OCI-M1 (cell line): ENCODE measurements at regions not wholly inside any gene's neighbourhood (a gene's known extent, or its start where the extent isn't known, plus 50 kb on each side); places are given as distances from the start of the nearest gene placed in this dataset.
"Not testable (repeated sequence)": the region's sequence is repeated elsewhere in the genome, so short reads cannot be mapped to it uniquely, and the experiment has no call there.

Experiments used
- DNase-seq: peaks from one replicate; lab custom pipeline; 2025; lab: John Stamatoyannopoulos, UW

DNA sequence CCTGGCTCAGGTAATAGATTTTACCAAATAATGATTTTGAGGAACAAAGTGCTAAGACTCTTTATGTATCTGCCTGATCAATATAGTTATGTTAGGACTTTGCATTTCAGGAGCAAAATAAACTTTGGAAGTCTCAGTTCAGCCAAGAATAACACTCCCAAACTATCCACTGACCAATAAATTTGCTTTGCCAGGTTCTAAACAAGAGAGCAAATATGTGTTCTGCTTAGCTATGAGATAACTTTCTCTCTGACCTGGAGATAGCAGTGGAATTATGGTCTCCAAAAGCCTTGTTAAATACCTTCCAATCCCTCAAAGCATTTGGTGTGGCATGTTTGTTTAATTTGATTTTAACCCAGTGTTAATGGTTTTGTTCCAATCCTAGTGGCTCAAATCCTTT, 1541.1 kb downstream of the FAM181B start:
- no peak for DNase-seq

DNA sequence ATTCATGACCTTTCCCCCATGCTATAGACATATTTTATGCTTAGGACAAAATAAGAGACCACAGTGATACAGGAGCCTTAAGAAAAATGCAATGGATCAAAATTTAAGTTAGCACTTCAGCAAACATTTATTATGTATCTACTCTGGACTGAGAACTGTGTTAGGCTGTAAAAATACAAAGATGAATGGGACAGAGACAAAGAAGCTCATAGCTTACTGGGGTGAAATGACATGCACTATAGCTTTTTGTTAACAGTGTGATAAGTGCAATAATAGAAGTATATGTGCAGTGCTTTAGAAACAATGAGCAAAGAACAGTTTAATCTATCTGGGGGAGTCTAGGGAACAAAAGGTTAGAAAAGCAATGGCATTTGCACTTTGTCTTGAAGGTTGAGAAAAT, 1543.1 kb downstream of the FAM181B start:
- DNase-seq: no peak

DNA sequence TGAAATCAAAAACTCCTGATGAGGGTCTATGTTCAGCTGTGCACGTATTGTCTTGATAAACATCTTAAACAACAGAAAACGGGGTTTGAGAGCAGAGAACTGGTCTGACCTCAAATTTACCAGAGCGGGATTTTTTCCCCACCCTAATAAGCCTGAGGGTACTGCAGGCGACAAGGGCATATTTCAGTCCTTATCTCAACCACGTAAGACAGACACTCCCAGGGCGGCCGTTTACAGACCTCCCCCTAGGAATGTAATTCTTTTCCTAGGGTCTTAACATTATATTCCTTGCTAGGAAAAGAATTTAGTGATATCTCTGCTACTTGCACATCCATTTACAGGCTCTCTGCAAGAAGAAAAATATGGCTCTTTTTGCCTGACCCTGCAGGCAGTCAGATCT, 1546.6 kb downstream of the FAM181B start:
- DNase-seq: not testable (repeated sequence)

DNA sequence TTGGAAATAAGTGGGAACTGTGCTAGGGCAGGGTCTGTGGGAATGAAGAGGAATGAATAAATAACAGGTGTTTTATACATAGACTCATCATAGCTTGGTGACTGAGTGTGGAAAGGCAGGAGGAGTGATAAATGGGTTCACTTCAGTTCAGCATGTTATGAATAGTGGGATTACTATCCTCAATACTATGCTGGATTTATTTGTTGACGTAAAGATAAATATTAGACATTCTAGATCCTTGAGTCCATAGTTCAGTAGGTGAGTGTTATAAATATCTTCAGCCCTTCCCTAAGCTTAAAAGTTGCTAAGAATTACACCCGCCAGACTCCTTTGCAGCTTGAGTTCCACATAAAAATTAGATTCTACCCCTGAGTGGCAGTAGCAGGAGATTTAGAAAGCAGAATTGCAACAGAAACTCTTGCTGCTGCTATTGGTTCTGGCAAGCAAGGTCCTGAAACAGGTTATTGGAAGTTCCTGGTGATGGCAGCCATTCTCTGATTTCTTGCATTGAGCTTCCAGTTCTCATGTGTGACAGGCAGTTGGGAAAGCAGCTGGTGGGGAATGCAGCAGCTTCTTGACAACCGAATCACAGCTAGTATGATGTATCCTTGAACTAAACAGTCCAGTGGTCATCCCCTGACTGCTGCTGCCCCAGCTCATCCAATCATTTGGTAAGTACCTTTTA, 1558.9 kb downstream of the FAM181B start:
- no peak for DNase-seq

DNA sequence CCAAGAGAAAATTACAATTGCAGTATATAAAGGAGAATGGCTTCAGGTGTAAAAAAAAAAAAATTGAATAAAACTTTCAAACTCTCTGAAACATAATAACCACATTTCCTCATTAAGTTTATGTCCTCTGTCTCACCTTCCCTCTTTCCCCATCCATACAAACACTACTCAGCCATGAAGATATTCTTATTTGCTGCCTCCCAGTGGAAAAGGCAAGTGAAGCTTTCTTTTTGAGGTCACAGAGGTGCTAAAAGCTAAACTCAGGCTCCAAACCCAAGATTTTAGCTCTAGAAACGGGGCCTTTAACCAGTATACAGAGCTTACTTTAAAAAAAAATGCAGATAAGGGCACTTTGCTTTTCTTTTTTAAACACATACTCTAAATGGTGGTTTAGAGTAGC, 1568.5 kb downstream of the FAM181B start:
- peak; percentile 75 for DNase-seq

DNA sequence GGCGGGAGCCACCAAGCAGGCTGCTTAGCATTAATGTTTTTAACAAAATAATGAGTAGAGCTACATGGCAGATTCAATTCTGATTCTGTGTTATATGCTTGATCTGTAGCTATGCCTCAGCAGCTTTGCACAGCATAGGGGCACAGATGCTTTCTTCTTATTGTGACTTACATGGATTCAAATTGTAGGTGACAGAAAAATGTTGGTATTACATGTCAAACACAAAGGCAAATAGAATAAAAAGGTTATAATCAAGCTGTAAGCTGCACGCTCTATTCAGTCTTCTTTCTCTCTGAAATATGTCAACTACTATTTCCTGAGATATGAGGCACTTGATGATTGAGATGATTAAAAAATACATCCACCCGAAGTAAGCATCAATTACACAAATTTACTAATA, 1573.8 kb downstream of the FAM181B start:
- no peak for DNase-seq

DNA sequence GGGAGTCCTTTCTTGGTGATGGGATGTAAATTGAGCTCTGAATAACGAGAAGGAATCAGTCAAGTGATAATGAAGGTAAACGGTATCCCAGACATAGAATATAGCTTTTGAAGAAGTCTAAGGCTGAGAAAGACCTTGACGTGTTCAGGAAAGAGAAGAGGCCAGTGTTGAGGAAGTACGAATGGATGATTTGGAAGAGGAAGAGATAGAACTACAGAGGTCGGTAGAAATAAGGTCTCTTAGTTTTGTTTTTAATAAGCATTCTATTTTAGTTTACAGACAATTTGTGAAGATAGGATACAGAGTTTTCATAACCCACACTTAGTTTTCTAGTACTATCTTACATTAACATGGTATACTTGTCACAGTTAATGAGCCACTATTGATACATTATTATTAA, 1598.1 kb downstream of the FAM181B start:
- DNase-seq: no peak

DNA sequence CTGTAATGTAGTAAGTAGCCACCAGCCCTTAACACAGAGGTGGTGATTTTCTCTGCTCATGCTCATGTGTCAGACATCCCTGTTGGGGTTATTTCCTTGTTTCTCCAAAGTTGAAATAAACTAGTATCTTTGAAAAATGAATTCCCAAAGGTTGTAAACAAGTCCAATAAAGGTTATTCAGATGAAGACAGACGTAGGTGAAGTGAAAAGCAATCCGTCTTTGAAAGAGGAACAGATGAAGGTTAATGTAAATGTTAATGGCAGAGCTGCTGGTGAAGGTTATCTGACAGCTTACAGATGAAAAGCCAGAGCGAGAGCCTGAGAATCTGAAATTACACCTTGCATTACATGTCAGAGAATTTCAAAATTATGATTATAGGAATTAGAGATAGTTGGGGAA, 1604.0 kb downstream of the FAM181B start:
- no peak for DNase-seq

DNA sequence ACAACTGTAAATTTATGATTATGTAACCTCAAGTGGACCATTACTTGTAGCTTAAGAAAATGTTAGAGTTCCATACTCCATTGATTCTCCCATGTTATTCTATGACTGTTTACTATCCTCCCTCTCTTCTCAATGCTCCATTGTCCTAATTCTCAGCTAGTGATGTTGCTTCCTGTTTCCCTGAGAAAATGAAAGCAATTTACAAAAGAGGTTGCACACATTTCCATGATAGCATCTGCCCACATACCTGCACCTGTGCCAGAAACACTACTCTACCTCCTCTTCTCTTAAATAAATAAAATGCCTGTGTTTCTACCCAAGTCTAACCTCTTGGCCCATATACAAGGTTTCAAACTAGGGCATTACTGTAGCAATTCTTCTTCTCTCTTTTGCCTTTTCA, 1620.9 kb downstream of the FAM181B start:
- DNase-seq: peak; percentile 57

DNA sequence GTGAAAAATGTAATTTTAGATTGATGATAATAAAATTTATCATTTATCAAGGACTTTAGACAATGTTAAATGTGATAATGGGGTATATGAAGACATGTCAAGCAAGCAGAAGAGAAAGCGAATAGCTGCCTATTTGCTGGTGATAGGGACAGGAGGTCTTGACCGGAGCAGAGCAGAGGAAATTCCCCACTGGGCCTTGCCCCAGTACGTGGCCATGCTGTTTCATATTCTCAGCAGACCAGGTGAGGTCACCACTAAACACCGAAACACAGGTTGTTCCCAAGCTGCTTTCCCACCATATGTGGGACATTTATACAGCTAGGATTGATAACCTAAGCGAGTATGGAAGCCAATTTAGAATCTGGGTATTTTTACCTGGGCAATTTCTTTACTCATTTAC, 1629.6 kb downstream of the FAM181B start:
- no peak for DNase-seq

DNA sequence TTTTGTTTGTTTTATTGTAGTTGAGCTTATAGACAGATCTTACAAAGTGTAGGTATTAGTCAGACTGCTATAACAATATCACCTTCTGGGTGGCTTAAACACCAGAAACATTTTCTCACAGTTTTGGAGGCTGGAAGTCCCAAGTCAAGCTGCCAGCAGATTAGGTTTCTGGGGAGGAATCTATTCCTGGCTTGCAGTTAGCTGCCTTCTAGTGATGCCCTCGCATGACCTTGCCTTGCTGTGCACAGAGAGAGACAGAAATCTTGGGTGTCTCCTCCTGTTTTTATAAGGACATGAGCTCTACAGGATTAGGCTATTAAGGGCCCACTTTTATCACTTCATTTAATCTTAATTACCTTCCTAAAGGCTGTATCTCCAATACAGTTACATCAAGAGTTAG, 1635.2 kb downstream of the FAM181B start:
- no peak for DNase-seq

DNA sequence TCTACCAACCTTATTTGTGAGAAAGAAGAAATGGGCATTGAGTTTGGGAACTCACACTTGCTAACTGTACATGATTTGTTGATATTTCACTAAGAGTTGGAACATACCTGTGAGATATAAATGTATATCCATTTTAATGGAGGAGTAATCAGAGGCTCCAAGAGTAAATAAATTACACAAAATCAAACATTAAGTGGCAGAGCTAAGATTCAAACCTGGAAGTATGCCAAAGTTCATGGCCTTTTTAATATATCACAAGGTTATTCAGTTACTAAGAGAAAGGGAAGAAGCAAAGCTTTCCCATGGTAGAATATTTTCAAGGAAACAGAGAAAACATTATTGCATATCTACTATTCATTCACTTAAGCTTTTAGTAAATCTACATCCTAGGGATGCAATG, 1641.1 kb downstream of the FAM181B start:
- no peak for DNase-seq

DNA sequence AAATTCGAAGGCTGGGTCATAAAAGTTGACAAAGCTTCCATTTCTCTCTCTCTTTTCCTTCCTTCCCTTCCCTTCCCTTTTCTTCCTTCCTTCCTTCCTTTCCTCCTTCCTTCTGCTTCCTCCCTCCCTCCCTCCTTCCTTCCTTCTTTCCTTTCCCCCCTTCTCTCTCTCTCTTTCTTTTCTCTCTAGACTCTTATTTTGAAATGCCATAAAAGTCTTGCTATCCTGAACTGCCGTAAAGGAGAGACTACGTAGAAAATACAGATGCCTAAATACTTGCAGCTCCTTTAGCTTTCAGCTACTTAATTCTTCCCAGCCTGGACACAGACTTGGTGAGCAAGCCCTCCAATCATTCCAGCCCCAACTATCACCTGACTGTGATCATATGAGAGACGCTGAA, 1644.4 kb downstream of the FAM181B start:
- DNase-seq: no peak

DNA sequence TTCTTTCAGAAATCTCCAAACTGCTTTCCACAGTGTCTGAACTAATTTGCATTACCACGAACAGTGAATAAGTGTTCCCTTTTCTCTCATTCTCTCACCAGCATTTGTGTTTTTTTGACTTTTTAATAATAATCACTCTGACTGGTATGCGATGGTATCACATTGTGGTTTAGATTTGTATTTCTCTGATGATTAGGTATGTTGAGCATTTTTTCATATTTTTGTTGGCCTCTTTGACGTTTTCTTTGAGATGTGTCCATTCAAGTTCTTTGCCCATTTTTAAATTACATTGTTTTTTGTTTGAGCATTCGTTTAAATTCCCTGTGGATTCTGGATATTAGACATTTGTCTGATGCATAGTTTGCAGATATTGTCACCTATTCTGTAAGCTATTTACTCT, 1639.6 kb upstream of the TENM4 start:
- no peak for DNase-seq

DNA sequence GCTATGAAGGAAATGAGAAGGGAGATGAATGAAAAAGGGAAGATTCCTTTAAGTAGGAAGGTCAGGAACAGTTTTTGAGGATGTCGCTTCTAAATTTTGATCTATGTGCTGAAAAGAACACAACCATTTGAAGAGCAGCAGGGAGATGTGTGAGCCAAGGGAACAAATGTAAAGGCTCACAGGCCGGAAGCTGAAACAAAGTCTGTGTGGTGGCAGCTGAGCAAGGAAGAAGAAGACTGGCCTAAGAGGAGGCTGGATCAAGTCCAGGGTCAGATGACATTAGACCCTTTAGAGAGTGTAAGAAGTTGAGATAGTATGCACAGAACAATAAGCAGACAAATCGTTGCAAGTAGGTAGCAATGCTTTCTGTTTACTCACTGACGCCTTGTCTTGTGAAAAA, 1631.4 kb upstream of the TENM4 start:
- DNase-seq: no peak

DNA sequence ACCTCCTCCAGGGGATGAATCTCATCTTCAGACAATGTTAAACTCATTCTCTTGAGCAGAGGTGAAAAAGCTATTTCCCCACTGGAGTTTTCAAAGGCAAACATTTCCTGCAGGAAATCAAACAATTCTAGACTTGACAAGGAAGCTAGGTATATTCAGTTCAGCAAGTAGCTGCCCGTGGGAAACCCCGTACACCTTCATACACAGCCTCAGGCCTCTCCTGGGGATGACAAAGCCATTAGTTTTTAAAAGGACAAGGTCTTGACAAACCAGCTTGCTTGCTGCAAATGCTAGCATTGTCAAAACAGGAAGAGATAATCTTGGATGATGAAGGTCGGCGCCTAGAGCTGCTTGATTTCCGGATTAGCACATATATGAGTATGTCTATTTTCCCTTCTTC, 1630.8 kb upstream of the TENM4 start:
- DNase-seq: peak; percentile 47

DNA sequence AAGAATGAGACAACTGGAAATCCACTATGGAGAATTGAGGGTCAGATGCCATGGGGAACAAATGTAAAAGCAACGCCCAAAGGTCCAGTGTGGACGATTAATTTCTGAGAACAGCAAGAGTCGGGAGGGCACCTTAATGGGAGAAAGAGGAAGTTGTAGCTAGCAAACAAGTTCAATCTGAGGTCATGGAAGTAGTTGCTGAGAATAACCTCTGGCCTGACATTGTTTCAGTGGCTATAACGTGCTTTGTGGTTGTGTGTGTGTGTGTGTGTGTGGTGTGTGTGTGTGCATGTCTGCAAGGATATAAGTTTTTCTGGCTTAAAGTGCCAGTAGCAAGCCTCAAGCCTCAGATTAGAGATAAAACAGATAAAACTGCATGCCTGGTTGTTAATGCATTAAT, 1630.1 kb upstream of the TENM4 start:
- peak; percentile 97 for DNase-seq

DNA sequence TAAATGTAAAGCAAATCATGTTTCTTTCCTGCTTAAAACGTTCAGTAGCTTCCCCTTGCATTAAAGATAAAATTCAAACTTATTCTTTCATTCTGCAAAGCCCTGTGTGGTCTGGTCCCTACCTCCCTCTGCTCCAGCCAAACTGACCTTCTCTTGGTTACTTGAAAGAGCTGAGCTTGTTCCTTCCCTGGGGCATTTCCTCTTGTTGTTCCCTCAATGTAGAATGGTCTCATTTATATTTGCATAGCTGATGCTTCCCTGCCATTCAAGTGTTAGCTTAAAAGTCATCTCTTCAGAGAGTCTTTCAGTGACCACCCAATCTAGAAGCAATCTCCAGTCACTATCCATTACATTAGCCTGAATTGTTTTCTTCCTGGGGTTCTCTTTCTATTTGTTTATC, 1618.5 kb upstream of the TENM4 start:
- peak; percentile 43 for DNase-seq

DNA sequence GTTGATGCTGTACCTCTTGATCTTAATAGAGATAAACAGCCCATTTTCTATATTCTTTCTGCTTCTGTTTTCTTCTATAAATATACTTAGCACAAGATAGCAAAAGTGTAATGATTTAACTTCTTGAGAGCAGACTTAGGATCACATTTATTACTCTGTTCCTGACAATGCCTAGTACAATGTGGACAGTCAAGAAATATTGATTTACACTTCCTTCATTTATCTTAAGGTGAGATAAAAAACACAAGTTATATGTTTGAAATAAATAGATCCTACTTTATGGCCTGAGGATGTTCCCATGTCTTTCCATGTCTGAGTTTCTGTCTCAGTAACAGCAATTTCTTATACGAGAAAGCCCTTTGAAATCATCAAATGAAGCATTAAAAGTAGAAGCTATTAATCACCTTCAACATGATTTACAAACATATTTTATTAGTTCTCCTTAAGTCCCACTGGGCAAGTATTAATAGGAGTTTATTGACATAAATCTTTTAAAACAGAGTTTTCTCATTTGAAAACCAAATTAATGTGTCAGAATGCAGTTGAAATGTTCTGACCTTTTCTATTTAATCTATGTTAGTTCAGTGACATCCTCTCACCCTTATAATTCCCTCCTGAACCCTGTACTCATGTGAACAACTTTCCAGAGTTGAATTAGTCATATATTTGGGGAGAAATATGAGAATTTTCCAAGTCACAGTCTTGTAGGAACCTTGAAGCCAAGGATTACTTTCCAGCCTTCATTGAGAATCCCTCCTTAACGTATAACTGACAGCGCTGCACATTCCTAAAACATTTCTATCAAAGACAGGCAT, 1611.7 kb upstream of the TENM4 start:
- DNase-seq: no peak

DNA sequence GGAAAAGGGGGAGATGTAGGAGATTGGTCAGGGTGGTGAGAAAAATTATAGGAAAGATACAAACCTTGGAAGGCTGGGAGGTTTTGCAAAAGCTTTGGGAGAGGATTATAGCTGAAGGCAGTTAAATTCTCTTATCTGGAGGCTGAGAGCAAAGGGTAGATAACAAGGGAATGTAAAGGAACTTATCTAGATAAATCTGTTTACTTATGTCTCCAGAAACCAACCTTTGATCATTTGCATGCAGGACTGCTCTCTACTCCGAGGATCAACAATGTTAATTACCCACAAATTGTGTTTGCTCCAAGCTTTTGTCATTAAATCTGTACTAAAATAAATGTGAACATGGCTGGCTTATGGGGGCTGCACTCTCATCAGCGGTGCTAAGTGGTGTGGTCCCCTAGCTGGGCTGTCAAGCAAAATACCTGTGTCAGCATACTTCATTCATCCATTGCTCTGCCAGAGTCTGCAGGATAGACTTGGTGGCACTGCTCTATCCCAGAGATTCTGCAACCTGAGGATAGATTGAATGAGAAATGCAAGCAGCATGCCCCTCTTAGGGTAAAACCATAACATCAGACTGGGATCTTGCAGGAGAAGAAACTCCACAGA, 1599.2 kb upstream of the TENM4 start:
- no peak for DNase-seq

DNA sequence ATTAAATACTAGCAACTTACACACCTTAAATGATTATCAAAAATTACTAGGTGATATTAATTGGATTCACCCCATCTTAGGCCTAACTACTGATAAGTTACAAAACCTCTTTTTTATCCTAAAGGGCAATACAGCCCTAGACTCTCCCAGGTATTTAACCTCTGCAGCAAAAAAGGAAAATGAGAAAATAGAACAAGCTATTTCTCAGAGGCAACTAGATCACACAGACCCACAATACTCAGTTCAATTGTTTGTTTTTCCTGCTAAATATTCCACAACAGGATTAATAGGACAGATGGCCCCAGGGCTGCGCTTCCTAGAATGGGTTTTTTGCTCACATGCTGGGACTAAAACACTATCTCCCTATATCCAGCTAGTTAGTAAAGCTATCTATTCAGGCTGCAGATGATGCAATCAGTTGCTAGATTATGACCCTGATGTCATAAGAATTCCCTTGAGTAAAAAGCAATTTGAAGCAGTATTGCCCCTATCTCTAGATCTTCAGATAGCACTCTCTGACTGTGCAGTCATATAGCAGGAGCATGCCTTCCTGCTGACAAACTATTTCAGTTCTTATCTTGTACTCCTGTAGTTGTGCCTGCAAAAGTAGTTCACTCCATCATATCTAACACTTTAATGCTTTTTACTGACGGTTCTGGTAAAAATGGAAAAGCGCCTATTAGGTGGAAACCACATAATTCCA, 1595.5 kb upstream of the TENM4 start:
- DNase-seq: peak; percentile 51

DNA sequence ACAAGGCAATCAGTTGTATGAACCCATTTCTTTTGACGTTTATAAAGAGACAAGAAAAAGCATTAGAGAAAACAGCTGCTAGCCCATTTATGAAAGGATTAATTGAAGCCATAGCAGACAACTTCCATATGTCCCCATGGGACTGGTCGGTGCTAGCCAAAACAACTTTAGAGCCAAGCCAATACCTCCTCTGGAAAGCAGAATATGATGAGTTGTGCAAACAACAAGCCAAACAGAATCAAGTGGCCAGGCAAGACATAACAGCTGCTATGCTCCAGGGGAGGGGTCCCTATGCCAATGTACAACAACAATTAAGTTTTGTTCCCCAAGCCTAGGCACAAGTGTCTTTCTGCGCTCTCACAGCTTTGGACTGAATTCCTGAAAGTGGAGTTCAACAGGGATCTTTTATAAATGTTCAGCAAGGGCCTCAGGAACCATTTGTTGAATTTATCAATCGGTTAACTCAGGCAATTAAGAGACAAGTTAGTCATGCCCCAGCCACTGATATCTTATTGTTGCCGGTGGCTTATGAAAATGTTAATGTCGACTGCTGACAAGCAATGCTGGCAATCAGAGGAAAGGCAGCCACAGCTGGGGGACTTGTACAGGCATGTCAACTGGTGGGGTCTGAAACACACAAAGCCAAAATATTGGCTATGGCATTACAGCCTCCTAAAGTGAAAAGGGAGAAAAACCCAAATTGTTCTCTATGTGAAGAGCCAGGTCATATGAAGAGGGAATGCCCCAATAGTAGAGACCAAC, 1593.1 kb upstream of the TENM4 start:
- DNase-seq: no peak
